ENCODE measurements at regions not wholly inside any gene's neighbourhood (a gene's known extent, or its start where the extent isn't known, plus 50 kb on each side); places are given as distances from the start of the nearest gene placed in this dataset.

- no peak overlapping the region for H3K4me3 ChIP-seq (ENCODE audit: low read length)
- no peaks in the 10 kb centered on the region for H3K27me3 ChIP-seq (ENCODE audit: control insufficient read depth, insufficient read depth, low read length)
- H3K9ac ChIP-seq (ENCODE audit: low read length) = no peak overlapping the region
- no peaks in the 10 kb centered on the region for H3K36me3 ChIP-seq (ENCODE audit: control insufficient read depth, insufficient read depth, low read length)
- no peak overlapping the region for H3K27ac ChIP-seq (ENCODE audit: low read depth, low read length)
- H3K4me1 ChIP-seq (ENCODE audit: control insufficient read depth, insufficient read depth, low read length) = no peaks in the 10 kb centered on the region
Observed at GRCh38 chr10:121165276-121165675, 314.1 kb downstream of the WDR11 start.

- H3K9ac ChIP-seq (ENCODE audit: low read length) = no peak overlapping the region
- no peaks in the 10 kb centered on the region for H3K27me3 ChIP-seq (ENCODE audit: control insufficient read depth, insufficient read depth, low read length)
- no peaks in the 10 kb centered on the region for H3K36me3 ChIP-seq (ENCODE audit: control insufficient read depth, insufficient read depth, low read length)
- H3K4me3 ChIP-seq (ENCODE audit: low read length) = no peak overlapping the region
- H3K27ac ChIP-seq (ENCODE audit: low read depth, low read length) = no peak overlapping the region
- H3K4me1 ChIP-seq (ENCODE audit: control insufficient read depth, insufficient read depth, low read length) = no peaks in the 10 kb centered on the region
Observed at GRCh38 chr10:121167534-121168243, 316.5 kb downstream of the WDR11 start.

- Histone ChIP-seq H3K27ac (ENCODE audit: low read depth, low read length) (no peak overlapping the region), H3K36me3 (ENCODE audit: control insufficient read depth, insufficient read depth, low read length) (no peaks in the 10 kb centered on the region), H3K27me3 (ENCODE audit: control insufficient read depth, insufficient read depth, low read length) (no peaks in the 10 kb centered on the region), H3K4me3 (ENCODE audit: low read length) (no peak overlapping the region), H3K4me1 (ENCODE audit: control insufficient read depth, insufficient read depth, low read length) (no peaks in the 10 kb centered on the region), H3K9ac (ENCODE audit: low read length) (no peak overlapping the region)
Observed at GRCh38 chr10:121168545-121169216, 317.5 kb downstream of the WDR11 start.

GRCh38 chr10:121169406-121169805 lies 318.2 kb downstream of the WDR11 start:
- Histone ChIP-seq H3K27me3 (ENCODE audit: control insufficient read depth, insufficient read depth, low read length) (no peaks in the 10 kb centered on the region), H3K27ac (ENCODE audit: low read depth, low read length) (no peak overlapping the region), H3K4me3 (ENCODE audit: low read length) (no peak overlapping the region), H3K36me3 (ENCODE audit: control insufficient read depth, insufficient read depth, low read length) (no peaks in the 10 kb centered on the region), H3K4me1 (ENCODE audit: control insufficient read depth, insufficient read depth, low read length) (no peaks in the 10 kb centered on the region), H3K9ac (ENCODE audit: low read length) (no peak overlapping the region)

- Histone ChIP-seq H3K4me3 (ENCODE audit: low read length) (no peak overlapping the region), H3K36me3 (ENCODE audit: control insufficient read depth, insufficient read depth, low read length) (no peaks in the 10 kb centered on the region), H3K27me3 (ENCODE audit: control insufficient read depth, insufficient read depth, low read length) (no peaks in the 10 kb centered on the region), H3K27ac (ENCODE audit: low read depth, low read length) (no peak overlapping the region), H3K4me1 (ENCODE audit: control insufficient read depth, insufficient read depth, low read length) (no peaks in the 10 kb centered on the region), H3K9ac (ENCODE audit: low read length) (no peak overlapping the region)
Observed at GRCh38 chr10:121171825-121172787, 320.9 kb downstream of the WDR11 start.

- Histone ChIP-seq H3K27me3 (ENCODE audit: control insufficient read depth, insufficient read depth, low read length) (no peaks in the 10 kb centered on the region), H3K4me3 (ENCODE audit: low read length) (no peak overlapping the region), H3K27ac (ENCODE audit: low read depth, low read length) (no peak overlapping the region), H3K4me1 (ENCODE audit: control insufficient read depth, insufficient read depth, low read length) (no peaks in the 10 kb centered on the region), H3K9ac (ENCODE audit: low read length) (no peak overlapping the region), H3K36me3 (ENCODE audit: control insufficient read depth, insufficient read depth, low read length) (no peaks in the 10 kb centered on the region)
Observed at GRCh38 chr10:121179006-121179405, 327.8 kb downstream of the WDR11 start.

GRCh38 chr10:121182219-121182618 lies 331.1 kb downstream of the WDR11 start:
- Histone ChIP-seq H3K36me3 (ENCODE audit: control insufficient read depth, insufficient read depth, low read length) (no peaks in the 10 kb centered on the region), H3K27me3 (ENCODE audit: control insufficient read depth, insufficient read depth, low read length) (no peaks in the 10 kb centered on the region), H3K27ac (ENCODE audit: low read depth, low read length) (no peak overlapping the region), H3K9ac (ENCODE audit: low read length) (no peak overlapping the region), H3K4me1 (ENCODE audit: control insufficient read depth, insufficient read depth, low read length) (no peaks in the 10 kb centered on the region), H3K4me3 (ENCODE audit: low read length) (no peak overlapping the region)

- Histone ChIP-seq H3K4me1 (ENCODE audit: control insufficient read depth, insufficient read depth, low read length) (no peaks in the 10 kb centered on the region), H3K36me3 (ENCODE audit: control insufficient read depth, insufficient read depth, low read length) (no peaks in the 10 kb centered on the region), H3K27ac (ENCODE audit: low read depth, low read length) (no peak overlapping the region), H3K4me3 (ENCODE audit: low read length) (no peak overlapping the region), H3K9ac (ENCODE audit: low read length) (no peak overlapping the region), H3K27me3 (ENCODE audit: control insufficient read depth, insufficient read depth, low read length) (no peaks in the 10 kb centered on the region)
Observed at GRCh38 chr10:121183236-121183635, 332.1 kb downstream of the WDR11 start.

- Histone ChIP-seq H3K36me3 (ENCODE audit: control insufficient read depth, insufficient read depth, low read length) (no peaks in the 10 kb centered on the region), H3K27ac (ENCODE audit: low read depth, low read length) (no peak overlapping the region), H3K27me3 (ENCODE audit: control insufficient read depth, insufficient read depth, low read length) (no peaks in the 10 kb centered on the region), H3K9ac (ENCODE audit: low read length) (no peak overlapping the region), H3K4me1 (ENCODE audit: control insufficient read depth, insufficient read depth, low read length) (peaks cover 3% of the 10 kb centered on the region), H3K4me3 (ENCODE audit: low read length) (no peak overlapping the region)
Observed at GRCh38 chr10:121183707-121184106, 332.5 kb downstream of the WDR11 start.

- Histone ChIP-seq H3K27ac (ENCODE audit: low read depth, low read length) (no peak overlapping the region), H3K36me3 (ENCODE audit: control insufficient read depth, insufficient read depth, low read length) (no peaks in the 10 kb centered on the region), H3K4me1 (ENCODE audit: control insufficient read depth, insufficient read depth, low read length) (peaks cover 6% of the 10 kb centered on the region), H3K4me3 (ENCODE audit: low read length) (no peak overlapping the region), H3K27me3 (ENCODE audit: control insufficient read depth, insufficient read depth, low read length) (no peaks in the 10 kb centered on the region), H3K9ac (ENCODE audit: low read length) (no peak overlapping the region)
Observed at GRCh38 chr10:121185816-121186455, 334.8 kb downstream of the WDR11 start.

- Histone ChIP-seq H3K4me3 (ENCODE audit: low read length) (no peak overlapping the region), H3K27ac (ENCODE audit: low read depth, low read length) (no peak overlapping the region), H3K27me3 (ENCODE audit: control insufficient read depth, insufficient read depth, low read length) (no peaks in the 10 kb centered on the region), H3K4me1 (ENCODE audit: control insufficient read depth, insufficient read depth, low read length) (peaks cover 6% of the 10 kb centered on the region), H3K9ac (ENCODE audit: low read length) (no peak overlapping the region), H3K36me3 (ENCODE audit: control insufficient read depth, insufficient read depth, low read length) (no peaks in the 10 kb centered on the region)
Observed at GRCh38 chr10:121187391-121187790, 336.2 kb downstream of the WDR11 start.

- Histone ChIP-seq H3K4me3 (ENCODE audit: low read length) (no peak overlapping the region), H3K4me1 (ENCODE audit: control insufficient read depth, insufficient read depth, low read length) (peaks cover 6% of the 10 kb centered on the region), H3K36me3 (ENCODE audit: control insufficient read depth, insufficient read depth, low read length) (no peaks in the 10 kb centered on the region), H3K27me3 (ENCODE audit: control insufficient read depth, insufficient read depth, low read length) (no peaks in the 10 kb centered on the region), H3K27ac (ENCODE audit: low read depth, low read length) (peak overlapping the region; percentile 67), H3K9ac (ENCODE audit: low read length) (no peak overlapping the region)
Observed at GRCh38 chr10:121188005-121188404, 336.8 kb downstream of the WDR11 start.

All from rectal smooth muscle tissue (tissue), 1 donor.